HepG2 (cell line): ENCODE measurements at regions not wholly inside any gene's neighbourhood (a gene's known extent, or its start where the extent isn't known, plus 50 kb on each side); places are given as distances from the start of the nearest gene placed in this dataset.

Source experiments
- HHEX ChIP-seq: IDR thresholded peaks from 2 replicates; pipeline ENCODE4 v1.6.1; 2016; ENCODE audit warnings: control low read depth
- HNF4G ChIP-seq, 2 experiments: sonication (generic) in 1 of 2; formaldehyde crosslinking in 1 of 2; IDR thresholded peaks; 2 replicates each; pipeline versions ENCODE4 v1.4.0 to v1.6.1; 2011 to 2020; ENCODE audit warnings: borderline replicate concordance in 2 of 2, low read depth in 2 of 2, mild to moderate bottlenecking in 2 of 2, low read length in 1 of 2, missing genetic modification reagents in 1 of 2, moderate library complexity in 1 of 2
- HNRNPH1 ChIP-seq: fragments of 200-400 bp; formaldehyde crosslinking; optimal IDR thresholded peaks from 2 replicates; pipeline ENCODE3; 2017; ENCODE audit warnings: mild to moderate bottlenecking, low read depth, low read length
- KLF11 ChIP-seq: IDR thresholded peaks from 2 replicates; pipeline ENCODE4 v1.6.1; 2016; ENCODE audit warnings: missing compliant biosample characterization
- KLF13 ChIP-seq: sonication (generic); formaldehyde crosslinking; IDR thresholded peaks from 2 replicates; pipeline ENCODE4 v1.4.0; 2020; ENCODE audit warnings: mild to moderate bottlenecking, missing genetic modification reagents
- MTF2 ChIP-seq: sonication (generic); formaldehyde crosslinking; IDR thresholded peaks from 2 replicates; pipeline ENCODE4 v1.5.0; 2020; ENCODE audit warnings: missing genetic modification reagents, borderline replicate concordance
- NFRKB ChIP-seq: fragments of 450-650 bp; IDR thresholded peaks from 2 replicates; pipeline ENCODE4 v1.6.1; 2017
- NR2F2 ChIP-seq: IDR thresholded peaks from 2 replicates; pipeline ENCODE4 v1.6.1; 2012; ENCODE audit warnings: low read depth, inconsistent platforms, borderline replicate concordance
- SOX5 ChIP-seq: IDR thresholded peaks from 2 replicates; pipeline ENCODE4 v1.6.1; 2016; ENCODE audit warnings: borderline replicate concordance
- SSRP1 ChIP-seq: IDR thresholded peaks from 2 replicates; pipeline ENCODE4 v1.6.1; 2016; ENCODE audit warnings: control low read depth
- TFE3 ChIP-seq: IDR thresholded peaks from 2 replicates; pipeline ENCODE4 v1.6.1; 2016
- ZBTB25 ChIP-seq: IDR thresholded peaks from 2 replicates; pipeline ENCODE4 v1.6.1; 2018; ENCODE audit warnings: missing genetic modification reagents
- ZFAT ChIP-seq: sonication (generic); formaldehyde crosslinking; conservative IDR thresholded peaks from 2 replicates; pipeline ENCODE4 v1.8.1; 2023; ENCODE audit warnings: missing genetic modification reagents, inconsistent platforms
- ZFYVE20 ChIP-seq: sonication (generic); formaldehyde crosslinking; IDR thresholded peaks from 2 replicates; pipeline ENCODE4 v1.8.0; 2023; ENCODE audit warnings: low read depth, mild to moderate bottlenecking, moderate library complexity, missing genetic modification reagents, borderline replicate concordance
- ZNF143 ChIP-seq: sonication (generic); formaldehyde crosslinking; IDR thresholded peaks from 2 replicates; pipeline ENCODE4 v1.4.0; 2020; ENCODE audit warnings: missing genetic modification reagents
- ZNF549 ChIP-seq: sonication (generic); formaldehyde crosslinking; IDR thresholded peaks from 2 replicates; pipeline ENCODE4 v1.5.0; 2020; ENCODE audit warnings: missing genetic modification reagents
- ZNF629 ChIP-seq: sonication (generic); formaldehyde crosslinking; conservative IDR thresholded peaks from 2 replicates; pipeline ENCODE4 v1.5.0; 2020; ENCODE audit warnings: missing genetic modification reagents
- ZNF678 ChIP-seq: sonication (generic); formaldehyde crosslinking; IDR thresholded peaks from 2 replicates; pipeline ENCODE4 v1.4.0; 2020; ENCODE audit warnings: mild to moderate bottlenecking, missing genetic modification reagents
- ZNF761 ChIP-seq: sonication (generic); formaldehyde crosslinking; conservative IDR thresholded peaks from 2 replicates; pipeline ENCODE4 v1.4.0; 2020; ENCODE audit warnings: mild to moderate bottlenecking, missing genetic modification reagents
- ZNF790 ChIP-seq: sonication (generic); formaldehyde crosslinking; IDR thresholded peaks from 2 replicates; pipeline ENCODE4 v1.8.0; 2022; ENCODE audit warnings: missing genetic modification reagents, mild to moderate bottlenecking, borderline replicate concordance
- ZNF792 ChIP-seq: IDR thresholded peaks from 2 replicates; pipeline ENCODE4 v1.6.1; 2016
- TF ChIP-seq, protein P1 (sequence below): fragments of 450-650 bp; IDR thresholded peaks from 2 replicates; pipeline ENCODE4 v1.6.1; 2017
- TF ChIP-seq, protein P2 (sequence below): sonication (generic); formaldehyde crosslinking; IDR thresholded peaks from 2 replicates; pipeline ENCODE4 v1.9.0; 2021; ENCODE audit warnings: missing genetic modification reagents, mild to moderate bottlenecking, borderline replicate concordance
- TF ChIP-seq, protein P3 (sequence below): IDR thresholded peaks from 2 replicates; pipeline ENCODE4 v1.6.1; 2018; ENCODE audit warnings: missing genetic modification reagents, mild to moderate bottlenecking, missing compliant biosample characterization

GRCh38 chr20:50389808-50390684 lies 120.1 kb upstream of the PTPN1 start (continued):
- TF ChIP-seq, protein P1, sequence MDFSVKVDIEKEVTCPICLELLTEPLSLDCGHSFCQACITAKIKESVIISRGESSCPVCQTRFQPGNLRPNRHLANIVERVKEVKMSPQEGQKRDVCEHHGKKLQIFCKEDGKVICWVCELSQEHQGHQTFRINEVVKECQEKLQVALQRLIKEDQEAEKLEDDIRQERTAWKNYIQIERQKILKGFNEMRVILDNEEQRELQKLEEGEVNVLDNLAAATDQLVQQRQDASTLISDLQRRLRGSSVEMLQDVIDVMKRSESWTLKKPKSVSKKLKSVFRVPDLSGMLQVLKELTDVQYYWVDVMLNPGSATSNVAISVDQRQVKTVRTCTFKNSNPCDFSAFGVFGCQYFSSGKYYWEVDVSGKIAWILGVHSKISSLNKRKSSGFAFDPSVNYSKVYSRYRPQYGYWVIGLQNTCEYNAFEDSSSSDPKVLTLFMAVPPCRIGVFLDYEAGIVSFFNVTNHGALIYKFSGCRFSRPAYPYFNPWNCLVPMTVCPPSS, result no peak
- peak; percentile 89 for TF ChIP-seq ZBTB25
- TF ChIP-seq ZFYVE20, result no peak
- no peak for TF ChIP-seq ZFAT (CRISPR knock-in tag)
- TF ChIP-seq ZNF143, result peak; percentile 68
- TF ChIP-seq, protein P2, sequence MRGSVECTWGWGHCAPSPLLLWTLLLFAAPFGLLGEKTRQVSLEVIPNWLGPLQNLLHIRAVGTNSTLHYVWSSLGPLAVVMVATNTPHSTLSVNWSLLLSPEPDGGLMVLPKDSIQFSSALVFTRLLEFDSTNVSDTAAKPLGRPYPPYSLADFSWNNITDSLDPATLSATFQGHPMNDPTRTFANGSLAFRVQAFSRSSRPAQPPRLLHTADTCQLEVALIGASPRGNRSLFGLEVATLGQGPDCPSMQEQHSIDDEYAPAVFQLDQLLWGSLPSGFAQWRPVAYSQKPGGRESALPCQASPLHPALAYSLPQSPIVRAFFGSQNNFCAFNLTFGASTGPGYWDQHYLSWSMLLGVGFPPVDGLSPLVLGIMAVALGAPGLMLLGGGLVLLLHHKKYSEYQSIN (CRISPR knock-in tag), result no peak
- TF ChIP-seq HNF4G (IDR thresholded peaks at IDR 0.05; ENCODE audit: borderline replicate concordance, low read depth, low read length), result peak; percentile 91
- TF ChIP-seq HNF4G (CRISPR knock-in tag; IDR thresholded peaks at IDR 0.05; ENCODE audit: borderline replicate concordance, low read depth), result peak; percentile 92
- TF ChIP-seq ZNF629 (CRISPR knock-in tag), result peak; percentile 94
- TF ChIP-seq HHEX, result peak; percentile 80; the same call in 1 of the 2 replicates
- no peak; the same call in 1 of the 2 replicates for TF ChIP-seq ZNF678 (CRISPR knock-in tag)
- TF ChIP-seq ZNF549 (CRISPR knock-in tag), result no peak
- 0 out of 2 replicates have a peak, but pooled peaks have one; percentile 56 for TF ChIP-seq MTF2
- peak; percentile 66; the same call in 1 of the 2 replicates for TF ChIP-seq KLF11 (CRISPR knock-in tag)
- peak; percentile 96 for TF ChIP-seq SOX5 (CRISPR knock-in tag)
- no peak for TF ChIP-seq NFRKB
- TF ChIP-seq ZNF790 (CRISPR knock-in tag), result no peak
- peak; percentile 95 for TF ChIP-seq TFE3 (CRISPR knock-in tag)
- TF ChIP-seq SSRP1 (CRISPR knock-in tag), result peak; percentile 12; the same call in 1 of the 2 replicates
- peak; percentile 98 for TF ChIP-seq NR2F2
- TF ChIP-seq, protein P3, sequence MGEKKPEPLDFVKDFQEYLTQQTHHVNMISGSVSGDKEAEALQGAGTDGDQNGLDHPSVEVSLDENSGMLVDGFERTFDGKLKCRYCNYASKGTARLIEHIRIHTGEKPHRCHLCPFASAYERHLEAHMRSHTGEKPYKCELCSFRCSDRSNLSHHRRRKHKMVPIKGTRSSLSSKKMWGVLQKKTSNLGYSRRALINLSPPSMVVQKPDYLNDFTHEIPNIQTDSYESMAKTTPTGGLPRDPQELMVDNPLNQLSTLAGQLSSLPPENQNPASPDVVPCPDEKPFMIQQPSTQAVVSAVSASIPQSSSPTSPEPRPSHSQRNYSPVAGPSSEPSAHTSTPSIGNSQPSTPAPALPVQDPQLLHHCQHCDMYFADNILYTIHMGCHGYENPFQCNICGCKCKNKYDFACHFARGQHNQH (CRISPR knock-in tag), result peak; percentile 95
- TF ChIP-seq HNRNPH1, result no peak
- peak; percentile 86 for TF ChIP-seq ZNF792 (CRISPR knock-in tag)
- no peak for TF ChIP-seq KLF13 (CRISPR knock-in tag)
- peak; percentile 55 for TF ChIP-seq ZNF761
